ENCODE measurements at regions not wholly inside any gene's neighbourhood (a gene's known extent, or its start where the extent isn't known, plus 50 kb on each side); places are given as distances from the start of the nearest gene placed in this dataset.

GRCh38 chr13:97720896-97721295, 232.6 kb upstream of the IPO5 start:
- Histone ChIP-seq H4K20me1 (ENCODE audit: insufficient read depth, low read length) (no peaks in the 10 kb centered on the region), H3K9me3 (ENCODE audit: low read length) (no peaks in the 10 kb centered on the region), H3K4me1 (ENCODE audit: insufficient read depth, low read length, severe bottlenecking) (no peaks in the 10 kb centered on the region), H3K36me3 (ENCODE audit: insufficient read depth, low read length) (no peaks in the 10 kb centered on the region), H3K27ac (ENCODE audit: low read depth, low read length, poor library complexity, severe bottlenecking) (no peak overlapping the region), H3K27me3 (ENCODE audit: insufficient read depth, low read length) (no peaks in the 10 kb centered on the region), H3K9me2 (ENCODE audit: low read depth, low read length) (no peaks in the 10 kb centered on the region), H3K9ac (ENCODE audit: low read length) (no peak overlapping the region), H3K4me3 (ENCODE audit: low read depth, low read length, poor library complexity, severe bottlenecking) (no peak overlapping the region), H3F3A (ENCODE audit: insufficient read depth, low read length) (no peaks in the 10 kb centered on the region), H3K79me2 (ENCODE audit: insufficient read depth, low read length) (no peaks in the 10 kb centered on the region), H2AFZ (ENCODE audit: low read length) (no peak overlapping the region), H3K4me2 (ENCODE audit: low read length) (no peak overlapping the region)
- no peak for TF ChIP-seq CTCF (IDR thresholded peaks at IDR 0.05; ENCODE audit: low read length)
- TF ChIP-seq EZH2 (IDR thresholded peaks at IDR 0.05; ENCODE audit: borderline replicate concordance, low read length) = no peak

GRCh38 chr13:97723655-97724054, 229.8 kb upstream of the IPO5 start:
- Histone ChIP-seq H3F3A (ENCODE audit: insufficient read depth, low read length) (no peaks in the 10 kb centered on the region), H3K9me3 (ENCODE audit: low read length) (no peaks in the 10 kb centered on the region), H3K36me3 (ENCODE audit: insufficient read depth, low read length) (no peaks in the 10 kb centered on the region), H4K20me1 (ENCODE audit: insufficient read depth, low read length) (no peaks in the 10 kb centered on the region), H2AFZ (ENCODE audit: low read length) (no peak overlapping the region), H3K79me2 (ENCODE audit: insufficient read depth, low read length) (no peaks in the 10 kb centered on the region), H3K27ac (ENCODE audit: low read depth, low read length, poor library complexity, severe bottlenecking) (no peak overlapping the region), H3K4me2 (ENCODE audit: low read length) (no peak overlapping the region), H3K9ac (ENCODE audit: low read length) (no peak overlapping the region), H3K27me3 (ENCODE audit: insufficient read depth, low read length) (no peaks in the 10 kb centered on the region; the same call in 1 of the 2 replicates), H3K4me1 (ENCODE audit: insufficient read depth, low read length, severe bottlenecking) (no peaks in the 10 kb centered on the region), H3K9me2 (ENCODE audit: low read depth, low read length) (no peaks in the 10 kb centered on the region), H3K4me3 (ENCODE audit: low read depth, low read length, poor library complexity, severe bottlenecking) (no peak overlapping the region)
- TF ChIP-seq CTCF (IDR thresholded peaks at IDR 0.05; ENCODE audit: low read length) = no peak
- no peak for TF ChIP-seq EZH2 (IDR thresholded peaks at IDR 0.05; ENCODE audit: borderline replicate concordance, low read length)

DNA sequence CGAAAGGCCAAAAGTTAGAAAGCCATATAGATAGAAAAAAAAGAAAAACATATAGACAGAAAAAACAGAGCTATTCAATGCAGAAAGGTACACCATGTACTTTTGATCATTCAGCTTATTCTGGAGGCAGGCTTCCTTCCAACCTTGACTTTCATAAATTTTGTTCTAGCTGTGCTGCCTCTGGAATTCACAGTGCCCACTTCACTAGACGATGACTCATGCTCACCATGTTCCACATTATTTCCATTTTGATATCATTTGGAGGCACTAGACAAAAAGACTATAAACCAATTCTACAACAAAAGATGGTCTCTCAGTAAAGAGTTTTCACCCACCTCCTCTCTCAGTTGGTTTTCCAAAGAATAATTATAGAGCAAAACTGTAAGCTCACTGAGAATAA, 229.0 kb upstream of the IPO5 start:
- no peaks in the 10 kb centered on the region for H3F3A ChIP-seq (ENCODE audit: insufficient read depth, low read length)
- H3K9me2 ChIP-seq (ENCODE audit: low read depth, low read length) = no peaks in the 10 kb centered on the region
- H3K79me2 ChIP-seq (ENCODE audit: insufficient read depth, low read length) = no peaks in the 10 kb centered on the region
- H3K4me1 ChIP-seq (ENCODE audit: insufficient read depth, low read length, severe bottlenecking) = no peaks in the 10 kb centered on the region
- H4K20me1 ChIP-seq (ENCODE audit: insufficient read depth, low read length) = no peaks in the 10 kb centered on the region
- no peak for TF ChIP-seq EZH2 (IDR thresholded peaks at IDR 0.05; ENCODE audit: borderline replicate concordance, low read length)
- no peak for TF ChIP-seq CTCF (IDR thresholded peaks at IDR 0.05; ENCODE audit: low read length)
- H3K27ac ChIP-seq (ENCODE audit: low read depth, low read length, poor library complexity, severe bottlenecking) = no peak overlapping the region
- H3K36me3 ChIP-seq (ENCODE audit: insufficient read depth, low read length) = no peaks in the 10 kb centered on the region
- H3K27me3 ChIP-seq (ENCODE audit: insufficient read depth, low read length) = no peaks in the 10 kb centered on the region; the same call in 1 of the 2 replicates
- H3K4me3 ChIP-seq (ENCODE audit: low read depth, low read length, poor library complexity, severe bottlenecking) = no peak overlapping the region
- H3K4me2 ChIP-seq (ENCODE audit: low read length) = no peak overlapping the region
- H3K9ac ChIP-seq (ENCODE audit: low read length) = no peak overlapping the region
- no peaks in the 10 kb centered on the region for H3K9me3 ChIP-seq (ENCODE audit: low read length)
- H2AFZ ChIP-seq (ENCODE audit: low read length) = no peak overlapping the region

Data from OCI-LY1 (cell line).